Glutamatergic neuron (in vitro differentiated cells): ENCODE measurements at regions not wholly inside any gene's neighbourhood (a gene's known extent, or its start where the extent isn't known, plus 50 kb on each side); places are given as distances from the start of the nearest gene placed in this dataset.

Experiments
- DNase-seq: peaks from one replicate; pipeline ENCODE4 v3.0.0; 2022
- H3K27ac Mint-ChIP-seq: one replicate; pipeline ENCODE4 v1.8.0; 2020; ENCODE audit warnings: mild to moderate bottlenecking, mixed read lengths, inconsistent platforms; ENCODE audit not compliant: unreplicated experiment
- H3K27me3 Mint-ChIP-seq: one replicate; pipeline ENCODE4 v1.8.0; 2020; ENCODE audit warnings: mild to moderate bottlenecking, moderate library complexity, mixed read lengths, inconsistent platforms; ENCODE audit not compliant: unreplicated experiment
- H3K36me3 Mint-ChIP-seq: one replicate; pipeline ENCODE4 v1.8.0; 2020; ENCODE audit warnings: mild to moderate bottlenecking, mixed read lengths, inconsistent platforms; ENCODE audit not compliant: unreplicated experiment
- H3K4me1 Mint-ChIP-seq: one replicate; pipeline ENCODE4 v1.8.0; 2020; ENCODE audit warnings: mild to moderate bottlenecking, low read depth, mixed read lengths, inconsistent platforms; ENCODE audit not compliant: unreplicated experiment
- H3K4me3 Mint-ChIP-seq: one replicate; pipeline ENCODE4 v1.8.0; 2020; ENCODE audit warnings: mild to moderate bottlenecking, mixed read lengths, inconsistent platforms; ENCODE audit not compliant: unreplicated experiment
- H3K9me3 Mint-ChIP-seq: one replicate; pipeline ENCODE4 v1.8.0; 2020; ENCODE audit warnings: mild to moderate bottlenecking, moderate library complexity, mixed read lengths, inconsistent platforms; ENCODE audit not compliant: unreplicated experiment
- CTCF ChIP-seq: fragments of 200-600 bp; sonication (generic); IDR thresholded peaks from one replicate; pipeline ENCODE4 v1.5.0; 2021; ENCODE audit not compliant: partially characterized antibody, unreplicated experiment

- Mint-ChIP-seq H3K27me3 (no peaks in the 10 kb centered on the region), H3K36me3 (peaks cover 7% of the 10 kb centered on the region), H3K4me1 (no peaks in the 10 kb centered on the region), H3K4me3 (no peak overlapping the region), H3K9me3 (no peaks in the 10 kb centered on the region), H3K27ac (no peak overlapping the region)
- no peak for TF ChIP-seq CTCF
- no peak for DNase-seq
Measured at GRCh38 chr2:13103778-13104493, 387.2 kb downstream of the TRIB2 start.

GRCh38 chr2:13104723-13105122 is 388.0 kb downstream of the TRIB2 start:
- no peaks in the 10 kb centered on the region for H3K36me3 Mint-ChIP-seq
- H3K9me3 Mint-ChIP-seq = no peaks in the 10 kb centered on the region
- no peaks in the 10 kb centered on the region for H3K4me1 Mint-ChIP-seq
- TF ChIP-seq CTCF = no peak
- no peak overlapping the region for H3K27ac Mint-ChIP-seq
- DNase-seq = no peak
- no peaks in the 10 kb centered on the region for H3K27me3 Mint-ChIP-seq
- no peak overlapping the region for H3K4me3 Mint-ChIP-seq

- no peaks in the 10 kb centered on the region for H3K36me3 Mint-ChIP-seq
- no peaks in the 10 kb centered on the region for H3K9me3 Mint-ChIP-seq
- DNase-seq = peak; percentile 16
- no peaks in the 10 kb centered on the region for H3K27me3 Mint-ChIP-seq
- no peak overlapping the region for H3K4me3 Mint-ChIP-seq
- TF ChIP-seq CTCF = no peak
- H3K4me1 Mint-ChIP-seq = no peaks in the 10 kb centered on the region
- H3K27ac Mint-ChIP-seq = no peak overlapping the region
Measured at GRCh38 chr2:13106302-13106701, 389.6 kb downstream of the TRIB2 start.

- no peaks in the 10 kb centered on the region for H3K4me1 Mint-ChIP-seq
- no peaks in the 10 kb centered on the region for H3K9me3 Mint-ChIP-seq
- H3K4me3 Mint-ChIP-seq = no peak overlapping the region
Measured at GRCh38 chr2:13109516-13109915, 392.8 kb downstream of the TRIB2 start.

More at GRCh38 chr2:13109516-13109915, 392.8 kb downstream of the TRIB2 start:
- H3K36me3 Mint-ChIP-seq = no peaks in the 10 kb centered on the region
- no peak for TF ChIP-seq CTCF
- no peak overlapping the region for H3K27ac Mint-ChIP-seq
- no peaks in the 10 kb centered on the region for H3K27me3 Mint-ChIP-seq
- no peak for DNase-seq
